CD14-positive monocyte (primary cell): ENCODE measurements at regions not wholly inside any gene's neighbourhood (a gene's known extent, or its start where the extent isn't known, plus 50 kb on each side); places are given as distances from the start of the nearest gene placed in this dataset.

Experiments used
- DNase-seq, 3 donors: peaks; one replicate each; pipeline ENCODE4 v3.0.0-alpha.2; 2011 to 2022
- H2AFZ ChIP-seq: 2 replicates; pipeline ENCODE4 v1.6.0; 2012; ENCODE audit warnings: mild to moderate bottlenecking, low read depth, low read length, inconsistent platforms; ENCODE audit not compliant: insufficient read depth, poor library complexity, severe bottlenecking
- H3K27ac ChIP-seq, 2 donors: 1 replicate in 1 of 2; 2 replicates in 1 of 2; pipeline ENCODE4 v1.5.1; 2012 to 2013; ENCODE audit warnings: low read length in 2 of 2, control low read depth in 1 of 2, inconsistent platforms in 1 of 2, low read depth in 1 of 2, mild to moderate bottlenecking in 1 of 2
- H3K27me3 ChIP-seq, 2 donors: one replicate each; pipeline versions ENCODE4 v1.6.0 to v1.6.1; 2011 to 2013; ENCODE audit warnings: low read length in 2 of 2; ENCODE audit not compliant: control insufficient read depth in 2 of 2, insufficient read depth in 2 of 2
- H3K36me3 ChIP-seq, 2 donors: replicated peaks in 1 of 2; 1 replicate in 1 of 2; 2 replicates in 1 of 2; pipeline versions ENCODE4 v1.5.1 to v1.6.1; 2012 to 2013; ENCODE audit warnings: low read length in 2 of 2, control low read depth in 1 of 2, inconsistent platforms in 1 of 2, mild to moderate bottlenecking in 1 of 2; ENCODE audit not compliant: insufficient read depth in 2 of 2, control insufficient read depth in 1 of 2
- H3K4me1 ChIP-seq, 2 donors: 1 replicate in 1 of 2; 2 replicates in 1 of 2; pipeline versions ENCODE4 v1.5.1 to v1.6.1; 2012 to 2013; ENCODE audit warnings: low read length in 2 of 2, control low read depth in 1 of 2, inconsistent platforms in 1 of 2, mild to moderate bottlenecking in 1 of 2, moderate library complexity in 1 of 2; ENCODE audit not compliant: insufficient read depth in 2 of 2, control insufficient read depth in 1 of 2
- H3K4me2 ChIP-seq: replicated peaks from 2 replicates; pipeline ENCODE3; 2012; ENCODE audit warnings: low read length, moderate library complexity, mild to moderate bottlenecking; ENCODE audit not compliant: poor library complexity, severe bottlenecking; ENCODE audit errors: extremely low read depth
- H3K4me3 ChIP-seq, 3 experiments: fragments of 200-600 bp in 1 of 3; sonication (generic) in 1 of 3; replicated peaks in 1 of 3; 1 replicate in 2 of 3; 2 replicates in 1 of 3; pipeline ENCODE4 v1.5.1; 2011 to 2013; ENCODE audit warnings: low read length in 3 of 3, mild to moderate bottlenecking in 3 of 3, control low read depth in 2 of 3, low read depth in 2 of 3, inconsistent platforms in 1 of 3, moderate library complexity in 1 of 3
- H3K79me2 ChIP-seq: 2 replicates; pipeline ENCODE4 v1.6.0; 2012; ENCODE audit warnings: mild to moderate bottlenecking, control low read depth, inconsistent platforms, low read length, moderate library complexity; ENCODE audit not compliant: insufficient read depth
- H3K9ac ChIP-seq: 2 replicates; pipeline ENCODE4 v1.6.0; 2017; ENCODE audit warnings: low read length, mild to moderate bottlenecking; ENCODE audit not compliant: insufficient read depth, poor library complexity, severe bottlenecking
- H3K9me3 ChIP-seq, 2 donors: replicated peaks in 1 of 2; 1 replicate in 1 of 2; 2 replicates in 1 of 2; pipeline versions ENCODE4 v1.5.1 to v1.6.1; 2012 to 2013; ENCODE audit warnings: low read length in 2 of 2, control low read depth in 1 of 2; ENCODE audit not compliant: control insufficient read depth in 1 of 2, insufficient read depth in 1 of 2
- H4K20me1 ChIP-seq: 2 replicates; pipeline ENCODE4 v1.6.0; 2012; ENCODE audit warnings: mild to moderate bottlenecking, low read length, control low read depth, moderate library complexity; ENCODE audit not compliant: insufficient read depth
- H3K27ac Mint-ChIP-seq, 7 donors: one replicate each; pipeline ENCODE4 v1.8.0; 2020; ENCODE audit warnings: mild to moderate bottlenecking in 7 of 7, mixed read lengths in 7 of 7, moderate library complexity in 6 of 7, inconsistent platforms in 2 of 7
- H3K27me3 Mint-ChIP-seq, 3 donors: one replicate each; pipeline ENCODE4 v1.8.0; 2021 to 2022; ENCODE audit warnings: low read depth in 3 of 3, mild to moderate bottlenecking in 3 of 3, mixed read lengths in 3 of 3, moderate library complexity in 3 of 3, inconsistent platforms in 1 of 3
- H3K36me3 Mint-ChIP-seq, 2 donors: one replicate each; pipeline ENCODE4 v1.8.0; 2020; ENCODE audit warnings: mixed read lengths in 2 of 2, inconsistent platforms in 1 of 2, mild to moderate bottlenecking in 1 of 2
- H3K4me1 Mint-ChIP-seq: one replicate; pipeline ENCODE4 v1.8.0; 2020; ENCODE audit warnings: mild to moderate bottlenecking, mixed read lengths
- H3K4me3 Mint-ChIP-seq, 2 donors: one replicate each; pipeline ENCODE4 v1.8.0; 2020; ENCODE audit warnings: mild to moderate bottlenecking in 2 of 2, mixed read lengths in 2 of 2, moderate library complexity in 1 of 2
- H3K9me3 Mint-ChIP-seq, 7 donors: one replicate each; pipeline ENCODE4 v1.8.0; 2020 to 2022; ENCODE audit warnings: mixed read lengths in 7 of 7, mild to moderate bottlenecking in 6 of 7, moderate library complexity in 6 of 7, inconsistent platforms in 2 of 7
- CTCF ChIP-seq: fragments of 200-600 bp; IDR thresholded peaks from one replicate; pipeline ENCODE4 v1.8.0; 2022; ENCODE audit warnings: antibody characterized with exemption, mild to moderate bottlenecking
- WGBS: methylation state at CpG from one replicate; pipeline ENCODE4 v1.1.5; 2013; ENCODE audit warnings: missing lambda C conversion rate; ENCODE audit not compliant: insufficient coverage; 5-methylcytosine and 5-hydroxymethylcytosine counted together
- intact Hi-C, 2 donors: fragments of 100-400 bp; cut with micrococcal nuclease; formaldehyde crosslinking; loops; one replicate each; pipeline versions ENCODE4 v1.15.0 to v1.15.1; 2023

GRCh38 chr14:35931346-35931745 lies 105.2 kb downstream of the BRMS1L start:
- H3K4me3 ChIP-seq = no peak overlapping the region
- no peaks in the 10 kb centered on the region for H3K4me1 ChIP-seq
- H3K36me3 Mint-ChIP-seq = no peaks in the 10 kb centered on the region
- no peak overlapping the region for H3K4me2 ChIP-seq
- no peak for TF ChIP-seq CTCF
- no peaks in the 10 kb centered on the region for H3K9me3 ChIP-seq
- no peak overlapping the region for H3K27ac Mint-ChIP-seq
- no peak overlapping the region for H3K27ac ChIP-seq
- H3K4me3 Mint-ChIP-seq = no peak overlapping the region
- no peak overlapping the region for H2AFZ ChIP-seq
- no peak for DNase-seq
- H4K20me1 ChIP-seq = no peaks in the 10 kb centered on the region
- H3K36me3 ChIP-seq = no peaks in the 10 kb centered on the region
- intact Hi-C loops = no loop called here
- H3K9ac ChIP-seq = no peak overlapping the region
- no peaks in the 10 kb centered on the region for H3K4me1 Mint-ChIP-seq
- H3K79me2 ChIP-seq = no peaks in the 10 kb centered on the region
- H3K27me3 ChIP-seq = no peaks in the 10 kb centered on the region
- H3K27me3 Mint-ChIP-seq = peaks cover 6 to 12% (median 7%) of the 10 kb centered on the region in 3 donors
- peaks cover 0 to 2% (median 0%) of the 10 kb centered on the region in 7 donors for H3K9me3 Mint-ChIP-seq

GRCh38 chr14:35929186-35929585 lies 103.0 kb downstream of the BRMS1L start:
- DNase-seq = no peak
- H3K36me3 ChIP-seq = no peaks in the 10 kb centered on the region
- H3K4me3 ChIP-seq = no peak overlapping the region
- H3K9ac ChIP-seq = no peak overlapping the region
- no peak overlapping the region for H3K4me2 ChIP-seq
- H3K9me3 ChIP-seq = no peaks in the 10 kb centered on the region
- no peak for TF ChIP-seq CTCF
- H3K4me1 ChIP-seq = no peaks in the 10 kb centered on the region
- H3K9me3 Mint-ChIP-seq = peaks cover 0 to 2% (median 0%) of the 10 kb centered on the region in 7 donors
- no peaks in the 10 kb centered on the region for H4K20me1 ChIP-seq
- H3K27ac ChIP-seq = no peak overlapping the region
- no peak overlapping the region for H2AFZ ChIP-seq
- no peaks in the 10 kb centered on the region for H3K27me3 ChIP-seq
- H3K27ac Mint-ChIP-seq = no peak overlapping the region
- peaks cover 3 to 13% (median 7%) of the 10 kb centered on the region in 3 donors for H3K27me3 Mint-ChIP-seq
- H3K4me3 Mint-ChIP-seq = no peak overlapping the region
- intact Hi-C loops = no loop called here
- no peaks in the 10 kb centered on the region for H3K36me3 Mint-ChIP-seq
- H3K4me1 Mint-ChIP-seq = no peaks in the 10 kb centered on the region
- no peaks in the 10 kb centered on the region for H3K79me2 ChIP-seq
- WGBS = no CpG with 5 or more reads among the region's 4 CpGs
